Activated CD4-positive, alpha-beta T cell treated with anti-CD3 and anti-CD28 coated beads for 24 hours (primary cell): ENCODE measurements at regions not wholly inside any gene's neighbourhood (a gene's known extent, or its start where the extent isn't known, plus 50 kb on each side); places are given as distances from the start of the nearest gene placed in this dataset.
"Not testable (repeated sequence)": the region's sequence is repeated elsewhere in the genome, so short reads cannot be mapped to it uniquely, and the experiment has no call there.

ENCODE experiments used
- DNase-seq, 2 donors: peaks; one replicate each; pipeline ENCODE4 v3.0.0-alpha.2; 2020; ENCODE audit warnings: low read depth in 2 of 2

- DNase-seq = no peak
Measured at GRCh38 chr13:30816736-30817135, 81.4 kb downstream of the ALOX5AP start.

DNA sequence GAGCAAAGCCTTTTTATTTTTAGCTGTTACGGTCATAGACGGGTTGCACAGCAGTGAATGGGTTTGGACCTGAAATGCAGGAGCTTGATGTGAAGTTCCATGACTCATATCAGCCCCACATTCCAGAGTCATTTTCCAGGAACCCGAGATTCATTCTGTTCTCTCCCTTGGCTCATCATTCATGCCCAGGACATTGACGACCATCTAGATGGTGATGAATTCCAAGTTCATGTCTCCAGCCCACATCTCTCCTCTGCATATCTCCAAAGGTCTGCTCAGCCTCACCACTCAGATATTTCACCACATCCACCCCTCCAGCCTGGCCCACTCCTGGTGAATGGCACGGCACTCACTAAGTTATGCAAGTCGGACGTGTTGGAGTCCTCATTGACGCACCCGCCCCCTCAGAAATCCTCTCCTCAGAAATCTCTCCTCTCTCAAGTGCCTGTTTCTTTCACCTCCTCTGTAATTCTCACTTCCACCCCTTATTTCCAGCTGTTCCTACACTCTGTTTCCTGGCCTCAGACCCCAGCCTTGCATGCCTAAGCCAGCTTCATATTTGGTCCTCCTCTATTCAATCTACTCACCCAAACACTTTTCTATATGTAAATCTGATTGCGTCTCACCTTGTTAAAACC lies 83.1 kb downstream of the ALOX5AP start:
- DNase-seq = no peak

DNA sequence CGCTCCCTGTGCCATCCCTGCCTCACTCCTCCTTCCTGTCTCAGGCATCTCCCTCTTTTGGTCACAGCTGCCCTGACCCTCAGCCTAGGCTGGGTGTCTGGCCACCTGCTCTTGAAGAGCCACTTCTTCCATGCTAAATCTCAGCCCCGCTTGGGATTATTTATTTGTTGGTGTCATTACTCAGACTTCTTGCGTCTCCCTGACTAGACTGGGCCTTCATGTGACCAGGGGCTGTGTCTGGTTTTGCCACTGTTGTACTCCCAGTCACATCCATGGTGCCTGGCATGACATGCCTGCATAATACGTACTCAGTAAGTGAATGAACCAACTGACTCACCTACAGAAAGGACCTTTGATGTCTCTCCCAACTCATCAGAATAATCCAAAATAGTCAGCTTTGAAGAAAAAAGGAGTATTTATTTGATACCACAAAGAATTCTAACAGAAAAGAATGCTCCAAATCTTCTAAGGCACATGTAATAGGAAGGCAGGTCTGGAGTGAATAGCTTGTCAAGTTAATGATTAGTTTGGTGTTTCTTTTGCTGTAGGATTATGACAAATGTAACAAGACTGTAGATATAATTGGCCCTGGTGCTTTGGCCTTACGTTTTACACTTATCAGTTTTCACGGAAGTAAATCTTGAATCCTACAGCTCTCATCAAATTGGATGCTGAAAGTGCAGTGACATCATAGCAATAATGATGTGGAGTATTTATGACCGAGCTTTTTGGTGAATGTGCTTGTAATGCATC lies 84.0 kb downstream of the ALOX5AP start:
- DNase-seq = no peak

- DNase-seq = no peak
Measured at GRCh38 chr13:30821421-30821820, 84.7 kb upstream of the MEDAG start.

- DNase-seq = no peak
Measured at GRCh38 chr13:30824651-30825050, 81.4 kb upstream of the MEDAG start.

DNA sequence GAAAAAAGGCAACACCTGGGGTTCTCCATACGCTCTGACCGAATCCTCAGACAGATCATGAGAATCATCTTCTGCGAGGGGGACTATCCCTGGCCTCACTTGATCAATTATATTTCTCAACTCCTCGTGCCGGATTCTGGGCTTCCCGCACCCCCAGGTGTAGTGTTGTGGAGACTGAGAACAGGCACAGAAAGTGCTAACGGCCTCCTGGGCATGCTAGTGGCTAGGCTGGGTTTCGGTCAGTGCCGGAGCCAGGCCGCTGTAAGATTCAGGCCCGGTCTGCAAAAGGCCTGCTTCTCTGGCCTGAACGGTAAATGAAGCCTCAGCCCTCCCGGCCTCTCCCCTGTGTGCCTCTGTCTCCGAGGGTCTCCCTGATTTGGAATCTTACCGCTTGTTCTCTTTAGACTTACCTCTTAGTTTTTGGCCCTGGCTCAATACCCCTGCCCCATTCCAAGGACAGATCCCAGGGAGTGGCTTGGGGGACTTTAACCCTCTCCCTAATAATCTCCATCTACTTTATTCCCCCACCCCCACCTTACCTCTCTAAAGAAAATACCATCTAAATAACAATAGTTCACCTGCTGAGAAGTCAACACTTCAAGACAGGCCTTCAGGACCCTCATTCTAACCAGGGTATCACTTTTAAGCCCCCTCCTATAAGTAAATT lies 79.0 kb upstream of the MEDAG start:
- DNase-seq = no peak

DNA sequence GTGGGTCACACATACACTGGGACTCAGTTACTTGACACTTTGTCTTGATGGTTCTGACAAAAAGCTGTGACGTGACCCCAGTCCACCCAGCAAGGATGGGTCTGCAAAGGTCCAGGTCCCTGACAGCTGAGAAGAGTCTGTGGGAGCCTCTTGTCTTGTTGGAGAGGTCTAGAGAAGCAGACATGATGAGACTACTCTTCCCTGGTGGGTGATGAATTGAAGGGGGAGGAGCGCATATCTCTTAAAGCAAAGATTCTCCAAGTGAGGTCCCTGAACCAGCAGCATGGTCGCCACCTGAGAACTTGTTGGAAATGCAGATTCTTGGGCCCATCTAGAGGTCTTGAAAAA lies 78.5 kb upstream of the MEDAG start:
- no peak for DNase-seq

DNA sequence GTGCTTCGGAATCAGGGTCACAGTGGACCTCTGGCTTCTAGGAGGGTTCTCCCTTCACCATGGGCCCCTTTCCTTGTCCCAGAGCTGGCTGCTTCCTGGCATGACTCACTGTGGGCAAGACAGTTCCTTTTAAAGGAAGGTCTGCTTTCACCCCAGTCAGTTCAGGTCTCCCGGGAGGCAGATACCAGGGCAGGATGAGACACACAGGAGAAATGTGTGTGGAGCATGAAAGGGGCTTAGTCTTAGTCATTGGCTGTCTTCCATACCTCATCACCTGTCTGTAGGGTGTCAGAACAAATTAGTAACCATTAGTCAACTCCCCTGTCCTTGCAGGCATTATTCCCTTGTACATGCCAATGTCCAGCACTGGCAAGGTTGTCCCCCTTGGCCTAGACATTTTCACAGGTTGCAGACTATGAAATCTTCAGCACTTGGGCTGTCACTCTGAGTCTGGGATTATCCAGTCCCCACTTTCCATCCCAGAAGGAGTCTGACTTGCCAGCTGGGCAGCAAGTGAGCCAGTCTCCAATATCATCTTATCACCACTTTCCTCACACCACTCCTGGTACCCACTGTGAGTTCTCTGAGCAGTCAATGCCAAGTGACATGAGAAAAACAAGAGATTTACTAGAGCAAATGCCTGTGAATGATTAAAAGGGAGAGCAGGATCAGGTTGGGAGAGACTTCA lies 76.8 kb upstream of the MEDAG start:
- no peak for DNase-seq

DNA sequence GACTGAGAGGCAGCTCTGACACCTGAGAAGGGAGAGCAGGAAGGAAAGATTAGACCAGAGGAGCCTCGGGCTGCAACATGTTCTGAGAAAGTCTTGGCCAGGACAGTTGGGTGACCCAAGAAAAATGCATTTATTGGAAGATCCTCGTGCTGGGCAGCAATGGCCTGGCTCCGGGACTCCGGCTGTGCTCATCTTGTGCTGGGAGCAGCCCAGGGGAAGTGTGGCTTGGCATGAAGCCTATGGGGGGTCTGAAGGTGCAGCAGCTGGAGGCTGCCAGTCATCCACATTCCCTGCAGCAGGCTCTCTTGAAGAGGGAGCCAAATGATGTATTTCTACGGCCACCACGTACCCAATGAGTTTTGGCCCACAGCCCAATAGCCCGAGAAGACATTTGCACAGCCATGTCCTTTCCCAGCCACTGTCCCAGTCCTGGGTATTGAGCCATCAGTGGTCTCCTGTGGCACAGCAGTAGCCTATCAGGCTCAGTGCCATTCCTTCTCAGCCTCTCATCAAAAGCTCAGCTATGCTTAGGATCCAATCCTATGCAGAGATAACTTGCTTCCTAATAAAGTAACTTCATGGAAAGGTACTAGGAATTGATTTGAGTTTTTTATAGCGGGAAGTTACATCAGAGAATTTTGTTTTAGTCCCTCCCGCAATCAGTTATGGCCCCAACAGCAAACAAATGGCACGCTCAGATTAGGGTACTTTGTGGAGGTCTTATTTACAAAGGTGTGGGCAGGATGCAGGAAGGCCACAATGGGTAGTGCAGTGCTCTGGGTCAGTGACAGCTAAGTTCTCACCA lies 76.0 kb upstream of the MEDAG start:
- DNase-seq = no peak

- no peak for DNase-seq
Measured at GRCh38 chr13:30830638-30830965, 75.5 kb upstream of the MEDAG start.

DNA sequence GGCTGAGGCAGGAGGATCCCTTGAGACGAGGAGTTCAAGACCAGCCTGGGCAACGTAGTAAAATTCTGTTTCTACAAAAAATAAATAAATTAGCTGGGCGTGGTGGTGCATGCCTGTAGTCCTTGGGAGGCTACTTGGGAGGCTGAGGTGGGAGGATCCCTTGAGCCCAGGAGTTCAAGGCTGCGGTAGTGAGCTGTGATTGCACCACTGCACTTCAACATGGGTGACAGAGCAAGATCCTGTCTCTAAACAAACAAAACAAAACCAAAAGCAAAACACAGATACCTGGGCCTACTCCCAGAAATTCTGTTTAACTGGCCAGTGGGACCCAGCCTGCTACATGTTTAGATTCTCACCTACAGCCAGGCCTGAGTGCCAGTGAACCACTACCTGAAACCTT lies 74.6 kb upstream of the MEDAG start:
- DNase-seq = no peak

- no peak for DNase-seq
Measured at GRCh38 chr13:30832377-30832776, 73.7 kb upstream of the MEDAG start.

DNA sequence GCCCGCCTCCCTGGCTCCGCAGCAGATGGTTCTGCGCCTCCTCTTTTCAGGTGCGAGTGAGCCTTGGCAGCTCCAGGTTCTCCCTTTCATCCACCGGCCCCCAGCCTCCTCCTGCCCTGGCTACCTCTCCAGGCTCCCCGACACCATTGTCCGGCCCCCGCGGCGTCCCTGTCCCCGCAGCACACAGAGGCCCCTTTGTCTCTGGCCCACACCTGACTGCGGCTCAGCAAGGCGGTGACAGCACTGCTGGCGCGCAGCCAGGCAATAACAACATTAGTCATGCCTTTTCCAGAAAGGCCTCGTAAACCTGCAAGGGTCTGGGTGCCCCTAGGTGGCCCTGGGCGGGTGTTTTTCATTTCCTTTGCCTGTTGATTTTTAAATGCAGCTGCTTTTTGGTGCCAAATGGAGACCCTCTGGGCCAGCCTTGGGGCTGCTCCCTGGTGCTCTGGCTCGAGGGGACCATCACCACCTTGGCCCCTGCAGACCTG lies 73.2 kb upstream of the MEDAG start:
- DNase-seq = peak; percentile 5 to 26

GRCh38 chr13:30835442-30835841 lies 70.6 kb upstream of the MEDAG start:
- no peak for DNase-seq

GRCh38 chr13:30837227-30838159 lies 68.6 kb upstream of the MEDAG start:
- no peak for DNase-seq

DNA sequence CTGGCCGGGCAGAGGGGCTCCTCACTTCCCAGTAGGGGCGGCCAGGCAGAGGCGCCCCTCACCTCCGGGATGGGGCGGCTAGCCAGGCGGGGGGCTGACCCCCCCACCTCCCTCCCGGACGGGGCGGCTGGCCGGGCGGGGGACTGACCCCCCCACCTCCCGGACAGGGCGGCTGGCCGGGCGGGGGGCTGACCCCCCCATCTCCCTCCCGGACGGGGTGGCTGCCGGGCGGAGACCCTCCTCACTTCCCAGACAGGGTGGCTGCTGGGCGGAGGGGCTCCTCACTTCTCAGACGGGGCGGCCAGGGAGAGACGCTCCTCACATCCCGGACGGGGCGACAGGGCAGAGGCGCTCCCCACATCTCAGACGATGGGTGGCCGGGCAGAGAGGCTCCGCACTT lies 66.4 kb upstream of the MEDAG start:
- DNase-seq = not testable (repeated sequence)

DNA sequence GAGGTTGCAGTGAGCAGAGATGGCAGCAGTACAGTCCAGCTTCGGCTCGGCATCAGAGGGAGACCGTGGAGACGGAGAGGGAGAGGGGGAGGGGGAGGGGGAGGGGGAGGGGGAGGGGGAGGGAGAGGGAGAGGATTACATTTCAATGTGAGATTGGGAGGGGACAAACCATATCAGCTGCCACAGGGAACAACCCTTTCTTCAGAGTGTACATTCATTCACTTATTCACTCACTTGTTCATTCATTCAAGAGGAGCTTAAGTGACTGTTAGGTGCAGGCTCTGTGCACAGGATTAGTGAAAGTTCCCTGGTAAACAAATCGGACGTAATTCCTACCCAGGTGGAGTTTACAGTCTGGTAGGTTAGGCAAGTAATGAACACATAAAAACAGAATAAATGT lies 65.6 kb upstream of the MEDAG start:
- DNase-seq = no peak

GRCh38 chr13:30841154-30841553 lies 64.9 kb upstream of the MEDAG start:
- DNase-seq = no peak

DNA sequence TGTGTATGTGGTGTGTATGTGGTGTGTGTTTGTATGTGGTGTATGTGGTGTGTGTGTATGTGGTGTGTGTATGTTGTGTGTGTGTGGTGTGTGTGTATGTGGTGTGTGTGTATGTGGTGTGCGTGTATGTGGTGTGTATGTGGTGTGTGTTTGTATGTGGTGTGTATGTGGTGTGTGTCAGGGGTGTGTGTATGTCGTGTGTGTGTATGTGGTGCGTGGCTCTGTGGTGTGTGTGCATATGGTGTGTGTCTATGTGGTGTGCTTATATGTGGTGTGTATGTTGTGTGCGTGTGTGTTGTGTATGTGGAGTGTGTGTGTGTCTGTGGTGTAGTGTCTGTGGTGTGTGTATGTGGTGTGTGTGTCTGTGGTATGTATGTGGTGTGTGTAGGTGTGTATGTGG lies 62.5 kb upstream of the MEDAG start:
- DNase-seq = no peak

DNA sequence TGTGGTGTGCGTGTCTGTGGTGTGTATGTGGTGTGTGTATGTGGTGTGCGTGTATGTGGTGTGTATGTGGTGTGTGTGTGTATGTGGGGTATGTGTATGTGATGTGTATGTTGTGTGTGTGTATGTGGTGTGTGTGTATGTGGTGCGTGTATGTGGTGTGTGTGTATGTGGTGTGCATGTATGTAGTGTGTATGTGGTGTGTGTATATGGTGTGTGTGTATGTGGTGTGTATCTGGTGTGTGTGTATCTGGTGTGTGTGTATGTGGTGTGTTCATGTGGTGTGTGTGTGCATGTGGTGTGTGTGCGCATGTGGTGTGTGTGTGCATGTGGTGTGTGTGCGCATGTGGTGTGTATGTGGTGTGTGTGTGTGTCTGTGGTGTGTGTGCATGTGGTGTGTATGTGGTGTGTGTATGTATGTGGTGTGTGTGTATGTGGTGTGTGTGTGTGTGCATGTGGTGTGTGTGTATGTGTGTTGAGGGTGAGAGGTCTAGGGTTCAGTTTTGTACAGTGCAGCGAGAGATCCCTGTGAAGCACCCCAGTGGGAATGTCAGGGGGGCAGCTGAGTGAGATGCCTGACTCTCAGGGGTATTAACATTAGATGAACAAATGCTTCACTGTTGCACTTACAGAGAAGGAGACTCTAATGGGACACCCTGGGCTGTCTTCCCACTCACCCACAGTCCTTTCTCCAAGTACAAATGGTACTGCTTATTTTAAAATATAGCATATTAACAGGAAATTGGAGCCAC lies 61.3 kb upstream of the MEDAG start:
- DNase-seq = no peak
